HG02623 (cell line): ENCODE measurements at regions not wholly inside any gene's neighbourhood (a gene's known extent, or its start where the extent isn't known, plus 50 kb on each side); places are given as distances from the start of the nearest gene placed in this dataset.

ENCODE experiments used
- ATAC-seq: cut with Tn5 transposase; IDR thresholded peaks from one replicate; pipeline ENCODE4 v1.9.1; 2021; ENCODE audit warnings: moderate library complexity; ENCODE audit not compliant: unreplicated experiment

- ATAC-seq: no peak
These were observed 1201.1 kb upstream of the GJE1 start for GRCh38 chr6:140931581-140931980.

- no peak for ATAC-seq
These were observed 1203.6 kb upstream of the GJE1 start for GRCh38 chr6:140929121-140929520.

- no peak for ATAC-seq
These were observed 1209.7 kb upstream of the GJE1 start for GRCh38 chr6:140923048-140923447.

- no peak for ATAC-seq
These were observed 1211.1 kb upstream of the GJE1 start for GRCh38 chr6:140921366-140922226.

GRCh38 chr6:140917911-140918310 is 1214.8 kb upstream of the GJE1 start:
- no peak for ATAC-seq

GRCh38 chr6:140915551-140915950 is 1217.2 kb upstream of the GJE1 start:
- no peak for ATAC-seq

- no peak for ATAC-seq
These were observed 1217.6 kb upstream of the GJE1 start for GRCh38 chr6:140915103-140915502.

- ATAC-seq: no peak
These were observed 1220.0 kb upstream of the GJE1 start for GRCh38 chr6:140912686-140913085.

GRCh38 chr6:140909625-140910024 is 1223.1 kb upstream of the GJE1 start:
- no peak for ATAC-seq

- ATAC-seq: no peak
These were observed 1223.6 kb upstream of the GJE1 start for GRCh38 chr6:140909156-140909555.

- ATAC-seq: no peak
These were observed 1224.2 kb upstream of the GJE1 start for GRCh38 chr6:140908505-140908904.

GRCh38 chr6:140907235-140907634 is 1225.5 kb upstream of the GJE1 start:
- ATAC-seq: no peak

- no peak for ATAC-seq
These were observed 1227.0 kb upstream of the GJE1 start for GRCh38 chr6:140905724-140906123.

- ATAC-seq: no peak
These were observed 1227.7 kb upstream of the GJE1 start for GRCh38 chr6:140905050-140905449.

GRCh38 chr6:140897804-140898573 is 1234.7 kb upstream of the GJE1 start:
- no peak for ATAC-seq

- ATAC-seq: no peak
These were observed 1235.4 kb upstream of the GJE1 start for GRCh38 chr6:140897349-140897748.

- ATAC-seq: no peak
These were observed 1239.3 kb upstream of the GJE1 start for GRCh38 chr6:140893432-140893831.

GRCh38 chr6:140879946-140880345 is 1252.8 kb upstream of the GJE1 start:
- no peak for ATAC-seq

GRCh38 chr6:140874066-140874465 is 1258.7 kb upstream of the GJE1 start:
- no peak for ATAC-seq

- no peak for ATAC-seq
These were observed 1259.8 kb upstream of the GJE1 start for GRCh38 chr6:140872885-140873284.

- no peak for ATAC-seq
These were observed 1260.8 kb upstream of the GJE1 start for GRCh38 chr6:140871911-140872310.

GRCh38 chr6:140867336-140867735 is 1265.4 kb upstream of the GJE1 start:
- no peak for ATAC-seq
